Left kidney (tissue), 1 donor: ENCODE measurements at regions not wholly inside any gene's neighbourhood (a gene's known extent, or its start where the extent isn't known, plus 50 kb on each side); places are given as distances from the start of the nearest gene placed in this dataset.

Source experiments
- DNase-seq: peaks from one replicate; pipeline ENCODE4 v3.0.0-alpha.2; 2013

DNA sequence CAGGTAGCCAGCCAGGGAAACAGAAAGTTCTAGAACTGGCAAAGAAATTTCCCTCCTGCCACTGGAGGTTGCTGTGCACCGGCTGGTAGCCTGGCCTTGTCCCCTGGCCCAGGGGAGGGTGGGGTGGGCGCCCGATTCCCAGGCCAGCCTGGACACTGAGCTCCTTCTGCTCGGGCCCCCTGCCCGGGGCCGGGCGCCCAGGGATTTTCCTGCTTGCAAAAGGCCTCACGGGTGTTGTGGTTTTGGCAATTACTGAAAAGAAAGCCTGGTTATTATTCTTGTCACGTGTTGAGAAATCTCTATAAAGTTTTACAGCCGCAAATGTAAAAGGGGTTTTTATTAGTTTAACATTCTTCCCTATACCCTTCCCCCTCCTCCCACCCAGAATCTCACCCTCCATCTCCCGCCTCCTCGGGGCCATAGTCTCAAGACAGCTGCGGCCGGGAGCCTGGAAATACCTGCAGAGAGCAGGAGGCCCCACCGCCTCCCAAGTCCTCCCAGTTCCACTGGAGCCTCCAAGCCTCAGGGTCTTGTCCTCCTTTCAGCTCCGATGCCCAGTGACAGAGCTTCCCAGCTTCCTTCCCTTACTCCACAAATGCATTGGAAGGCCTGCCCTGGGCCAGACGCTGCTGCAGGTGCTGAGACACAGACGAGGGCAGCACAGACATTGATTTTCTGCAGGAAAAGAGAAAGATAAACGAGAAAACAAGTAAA is 1515.6 kb downstream of the TBC1D22A start:
- DNase-seq: no peak

DNA sequence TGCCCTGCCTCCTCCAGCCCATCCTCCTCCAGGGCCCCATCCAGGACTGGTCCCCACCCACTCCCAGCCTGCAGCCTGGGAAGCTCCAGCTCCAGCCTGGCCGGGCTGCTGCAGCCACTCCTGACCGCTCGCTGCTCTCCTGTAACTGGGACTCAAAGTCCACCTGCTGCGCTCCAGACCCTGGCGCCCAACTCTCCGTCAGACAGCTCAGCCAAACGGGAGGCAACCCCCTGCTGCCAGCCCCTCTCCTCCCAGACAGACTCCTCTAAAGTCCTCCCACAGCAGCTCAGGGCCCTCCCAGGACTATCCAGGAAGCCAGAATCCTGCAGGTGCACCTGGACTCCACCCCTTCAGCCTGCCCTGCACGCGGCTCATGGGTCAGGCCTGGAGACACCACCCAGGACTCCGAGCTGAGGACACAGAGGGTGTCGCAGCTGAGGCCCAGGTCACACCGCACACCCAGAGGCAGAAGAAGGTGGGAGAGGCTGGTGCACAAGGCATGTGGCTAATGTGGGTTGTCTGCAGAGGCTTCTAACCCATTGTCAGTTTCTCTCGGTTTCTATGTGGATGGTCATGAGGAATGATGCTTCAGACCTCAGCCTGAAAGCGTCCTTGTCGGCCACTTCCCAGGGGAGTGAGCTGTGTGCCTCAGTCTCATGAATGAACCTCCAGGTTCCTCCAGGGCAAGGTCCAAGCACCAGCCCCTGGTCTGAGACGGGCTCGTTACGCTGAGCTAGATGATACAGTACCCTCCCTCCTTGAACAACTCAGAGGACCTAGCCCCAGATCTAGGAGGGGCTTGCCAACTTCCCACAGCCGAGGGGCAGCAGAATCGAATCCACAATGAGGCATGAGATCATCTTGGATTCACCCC is 1514.8 kb downstream of the TBC1D22A start:
- no peak for DNase-seq

GRCh38 chr22:48275412-48275811 is 1513.0 kb downstream of the TBC1D22A start:
- DNase-seq: no peak

DNA sequence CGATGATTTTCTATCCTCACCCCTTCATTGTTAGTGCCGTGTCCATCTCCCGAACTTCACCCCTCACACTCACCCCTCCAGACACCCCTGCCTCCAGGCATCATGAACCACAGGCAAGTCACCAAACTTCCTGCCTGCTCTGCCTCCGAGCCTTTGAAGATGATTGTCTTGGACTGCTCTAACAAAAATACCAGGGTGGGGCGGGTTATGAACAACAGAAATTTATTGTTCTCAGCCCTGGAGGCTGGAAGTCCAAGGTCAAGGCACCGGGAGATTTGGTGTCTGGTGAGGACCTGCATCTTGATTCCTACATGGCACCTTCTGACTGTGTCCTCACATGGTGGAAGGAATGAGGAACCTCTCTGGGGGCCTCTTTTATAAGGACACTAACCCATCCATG is 1508.3 kb downstream of the TBC1D22A start:
- DNase-seq: no peak

DNA sequence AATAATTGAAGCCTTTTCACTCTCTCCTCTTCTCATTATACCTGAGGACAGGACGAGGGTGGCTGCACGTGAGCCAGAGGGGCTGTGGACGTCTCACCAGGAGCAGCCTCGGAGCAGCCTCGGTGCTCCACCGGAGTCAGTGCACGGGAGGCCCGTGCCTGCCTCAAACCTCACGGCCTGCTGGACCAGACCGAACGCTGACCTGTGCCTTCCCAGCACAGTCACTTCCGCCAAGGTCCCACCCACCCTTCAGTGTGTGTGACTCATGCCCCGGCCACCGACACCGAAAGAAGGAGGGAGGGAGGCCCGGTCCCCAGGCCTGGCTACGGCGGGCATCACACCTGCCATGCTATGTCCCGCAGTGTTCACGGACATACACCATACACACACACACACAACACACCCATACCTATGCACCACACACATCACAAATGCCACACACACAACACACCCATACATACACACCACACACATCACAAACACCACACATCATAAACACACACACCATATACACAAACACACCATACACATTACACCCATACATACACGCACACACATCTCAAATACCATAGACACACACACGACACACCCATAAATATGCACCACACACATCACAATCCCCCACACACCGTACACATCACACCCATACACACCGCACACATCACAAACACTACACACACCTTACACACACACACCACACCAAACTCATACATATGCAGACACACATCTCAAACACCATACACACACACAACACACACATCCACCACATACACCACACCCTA is 1506.5 kb downstream of the TBC1D22A start:
- DNase-seq: no peak

DNA sequence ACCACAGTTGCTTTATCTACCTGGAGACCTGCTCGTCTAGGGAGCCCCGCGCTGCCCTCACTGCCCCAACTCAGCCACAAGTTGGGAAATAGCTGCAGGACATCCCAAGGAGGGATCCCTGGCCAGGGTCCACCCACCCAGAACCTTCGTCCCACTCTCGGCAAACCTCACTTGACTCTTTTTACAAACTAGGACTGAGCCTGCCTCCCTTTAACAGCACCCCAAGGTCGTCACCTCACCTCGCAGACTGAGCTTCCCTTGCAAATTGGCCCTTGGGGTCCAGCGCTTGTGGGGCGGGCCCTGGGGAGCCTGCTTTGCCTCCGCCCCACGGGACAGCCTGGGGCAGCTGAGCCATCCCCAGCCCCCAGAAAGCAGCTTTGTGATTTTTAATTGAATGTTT is 1505.8 kb downstream of the TBC1D22A start:
- DNase-seq: no peak

DNA sequence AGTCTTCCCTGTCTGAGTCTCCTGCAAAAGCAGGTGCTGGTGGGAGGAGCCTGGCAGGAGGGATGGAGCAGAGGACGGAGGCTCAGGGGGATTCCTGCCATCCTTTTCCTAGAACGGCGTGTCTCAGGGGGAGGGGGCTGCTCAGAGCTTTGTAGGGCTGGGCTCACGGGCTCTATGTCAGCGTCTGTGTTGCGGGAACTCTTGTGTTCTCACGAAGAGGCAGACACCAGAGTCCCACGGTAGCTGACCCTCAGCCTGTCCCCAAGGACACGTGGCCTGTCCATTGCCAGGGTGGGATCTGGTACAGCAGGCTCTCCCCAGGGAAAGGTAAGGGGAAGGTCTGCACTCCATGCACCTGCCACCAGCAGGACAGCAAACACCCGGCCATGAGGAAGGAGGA is 1505.2 kb downstream of the TBC1D22A start:
- no peak for DNase-seq

GRCh38 chr22:48265000-48265625 is 1502.7 kb downstream of the TBC1D22A start:
- no peak for DNase-seq

DNA sequence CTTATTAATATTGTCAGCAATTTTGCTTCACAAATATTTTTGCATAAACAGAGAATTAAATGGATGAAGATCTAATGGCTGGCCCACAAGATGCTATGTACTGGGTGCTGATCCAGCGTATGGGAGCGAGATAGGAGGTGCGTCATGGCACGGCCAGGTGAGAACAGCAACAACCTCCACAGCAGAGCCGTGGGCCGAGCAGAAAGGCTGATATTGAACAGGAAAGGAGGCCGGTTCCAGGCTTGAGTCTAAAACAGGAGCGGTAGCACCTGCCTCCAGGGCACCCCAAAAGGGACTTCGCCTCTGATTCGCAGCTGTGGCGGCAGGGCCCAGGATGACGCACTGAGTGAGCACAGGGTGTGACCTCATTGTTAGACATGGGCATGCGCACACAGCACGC is 1502.1 kb downstream of the TBC1D22A start:
- DNase-seq: no peak

DNA sequence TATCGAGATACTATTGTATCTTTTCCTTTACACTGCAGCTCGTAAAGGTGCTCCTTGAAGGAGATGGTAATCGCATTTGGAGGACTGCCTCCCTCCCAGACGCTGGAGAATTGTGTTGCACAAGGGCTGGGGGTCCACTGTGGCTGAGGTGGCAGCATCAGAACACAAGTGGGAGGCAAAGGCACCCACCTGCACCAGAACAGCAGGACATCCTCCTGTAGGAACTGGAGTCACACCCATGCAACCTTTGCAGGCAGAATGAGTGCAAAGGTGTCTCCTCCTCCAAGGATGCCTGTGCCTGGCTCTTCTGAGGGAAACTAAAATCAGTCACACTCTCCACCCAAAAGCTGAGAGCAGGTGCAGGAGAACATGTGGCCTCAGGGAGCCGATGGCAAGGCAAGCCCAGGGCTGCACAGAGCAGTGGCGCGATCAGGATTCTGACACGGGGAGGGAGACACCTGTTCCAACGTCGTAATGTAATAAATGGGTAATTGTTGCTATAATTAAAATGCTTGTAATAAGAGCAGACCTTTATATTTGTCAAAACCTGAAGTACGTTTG is 1501.4 kb downstream of the TBC1D22A start:
- DNase-seq: no peak

DNA sequence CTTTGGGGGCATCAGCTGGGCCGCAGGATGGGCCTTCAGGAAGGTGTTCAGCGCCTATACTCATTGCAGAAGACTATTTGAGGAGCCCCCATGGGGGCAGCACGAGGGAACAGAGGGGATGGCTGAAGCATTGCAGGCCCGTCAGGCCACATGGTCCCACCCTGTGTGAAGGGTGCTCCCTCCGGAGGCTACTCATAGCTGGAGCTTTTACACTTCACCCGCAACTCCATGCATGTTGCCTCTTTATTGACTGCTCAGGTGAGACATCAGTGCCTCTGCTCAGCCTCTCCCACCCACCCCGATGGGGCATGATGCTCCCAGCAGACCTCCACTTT is 1500.9 kb downstream of the TBC1D22A start:
- DNase-seq: no peak

DNA sequence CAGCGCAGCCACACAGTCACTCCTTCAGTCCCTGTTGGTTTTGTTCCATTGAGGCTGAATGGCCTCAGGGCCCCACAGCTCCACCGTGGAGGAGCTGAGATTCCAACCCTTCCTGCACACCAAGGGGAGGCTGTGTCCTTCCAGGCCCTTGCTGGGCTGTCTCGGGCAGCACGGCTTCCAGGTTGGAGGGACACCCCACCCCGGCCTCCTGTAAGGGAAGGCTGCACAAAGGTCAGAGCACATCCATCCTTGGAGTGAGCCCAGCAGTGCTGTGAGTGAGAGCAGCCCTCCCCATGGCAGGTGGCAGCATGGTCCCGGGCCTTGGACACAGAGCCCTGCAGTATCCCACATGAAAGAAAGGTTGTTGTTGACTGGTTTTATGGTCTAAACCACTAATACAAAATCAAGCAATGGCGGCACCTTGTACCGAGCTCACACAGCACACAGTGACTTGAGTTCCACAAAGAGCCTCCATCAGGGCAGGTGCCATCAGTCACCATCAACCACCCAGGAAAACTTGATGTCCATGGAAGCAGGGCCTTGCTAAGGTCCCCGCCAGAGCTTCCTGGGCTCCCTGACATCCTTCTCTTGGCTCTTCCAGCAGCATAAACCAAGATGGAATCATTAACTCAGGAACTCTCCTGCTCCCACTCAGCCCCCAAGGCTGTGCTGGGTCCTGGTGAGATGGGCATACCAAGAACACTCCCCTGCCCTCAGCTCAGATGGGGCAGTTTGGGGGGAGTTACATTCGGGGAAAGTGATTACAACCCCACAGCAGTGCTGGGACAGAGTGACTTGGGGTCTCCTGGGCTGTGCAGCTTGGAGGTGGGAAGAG is 1500.4 kb downstream of the TBC1D22A start:
- no peak for DNase-seq

DNA sequence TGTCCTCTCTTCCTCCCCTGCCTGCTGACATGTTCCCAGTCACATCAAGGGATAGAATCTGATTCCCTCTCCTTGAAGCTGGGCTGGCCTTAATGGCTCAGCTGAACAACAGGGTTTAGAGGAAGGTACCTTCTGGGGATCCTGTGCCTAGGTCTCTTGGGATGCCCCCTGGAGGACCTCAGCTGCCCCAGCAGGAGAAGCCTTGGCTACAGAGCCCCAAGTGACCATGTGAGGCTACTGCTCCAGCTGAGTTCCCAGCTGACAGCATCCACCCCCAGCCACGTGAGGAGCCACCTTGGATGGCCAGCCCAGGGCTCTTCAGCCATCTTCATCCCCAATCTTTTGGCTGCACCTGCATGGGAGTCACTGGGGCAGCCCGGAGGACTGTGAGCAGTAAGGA is 1499.3 kb downstream of the TBC1D22A start:
- no peak for DNase-seq

DNA sequence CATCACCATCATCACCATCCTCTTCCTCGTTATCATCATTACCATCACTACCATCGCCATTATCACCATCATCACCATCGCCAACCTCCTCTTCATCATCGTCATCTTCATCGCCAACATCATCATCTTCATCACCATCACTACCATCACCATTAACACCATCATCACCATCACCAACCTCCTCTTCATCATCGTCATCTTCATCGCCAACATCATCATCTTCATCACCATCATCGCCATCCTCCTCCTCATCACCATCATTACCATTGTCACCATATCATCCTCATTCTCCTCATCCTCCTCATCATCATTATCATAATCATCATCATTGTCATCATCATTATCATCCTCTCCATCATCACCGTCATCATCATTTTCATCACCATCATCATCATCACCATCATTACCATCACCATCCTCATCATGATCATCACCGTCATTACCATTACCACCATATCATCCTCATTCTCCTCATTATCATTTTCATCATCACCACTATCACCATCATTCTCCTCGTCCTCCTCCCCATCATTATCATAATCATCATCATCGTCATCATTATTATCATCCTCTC is 1498.7 kb downstream of the TBC1D22A start:
- DNase-seq: no peak

- DNase-seq: no peak
Observed at GRCh38 chr22:48259991-48260670, 1497.7 kb downstream of the TBC1D22A start.

GRCh38 chr22:48258811-48259210 is 1496.4 kb downstream of the TBC1D22A start:
- no peak for DNase-seq

- DNase-seq: no peak
Observed at GRCh38 chr22:48258064-48258701, 1495.7 kb downstream of the TBC1D22A start.

GRCh38 chr22:48257685-48258055 is 1495.2 kb downstream of the TBC1D22A start:
- DNase-seq: peak; percentile 36

- no peak for DNase-seq
Observed at GRCh38 chr22:48256776-48257684, 1494.6 kb downstream of the TBC1D22A start.
